ENCODE measurements at regions not wholly inside any gene's neighbourhood (a gene's known extent, or its start where the extent isn't known, plus 50 kb on each side); places are given as distances from the start of the nearest gene placed in this dataset.
"Not testable (repeated sequence)": the region's sequence is repeated elsewhere in the genome, so short reads cannot be mapped to it uniquely, and the experiment has no call there.

DNA sequence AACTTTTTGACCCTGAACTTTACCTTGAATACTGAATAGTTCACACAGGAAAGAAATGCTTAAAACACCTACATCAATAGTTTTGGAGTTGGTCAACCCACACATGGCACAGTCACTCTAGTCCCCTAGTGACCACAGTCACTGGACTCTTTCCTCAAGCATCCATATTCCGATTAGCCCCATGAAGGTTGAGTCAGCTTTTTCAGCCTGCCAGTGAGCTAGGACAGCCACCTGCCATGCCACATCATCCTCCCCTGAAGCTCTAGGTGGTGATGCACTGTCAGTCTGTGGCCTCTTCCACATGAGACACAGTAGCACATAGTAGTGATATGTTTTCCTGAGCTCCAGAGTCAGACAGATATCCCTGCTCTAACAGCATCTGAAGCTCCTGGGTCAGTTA, 537.2 kb downstream of the XPNPEP1 start:
- DNase-seq: no peak

GRCh38 chr10:109379186-109379585, 544.1 kb downstream of the XPNPEP1 start:
- DNase-seq: no peak

DNA sequence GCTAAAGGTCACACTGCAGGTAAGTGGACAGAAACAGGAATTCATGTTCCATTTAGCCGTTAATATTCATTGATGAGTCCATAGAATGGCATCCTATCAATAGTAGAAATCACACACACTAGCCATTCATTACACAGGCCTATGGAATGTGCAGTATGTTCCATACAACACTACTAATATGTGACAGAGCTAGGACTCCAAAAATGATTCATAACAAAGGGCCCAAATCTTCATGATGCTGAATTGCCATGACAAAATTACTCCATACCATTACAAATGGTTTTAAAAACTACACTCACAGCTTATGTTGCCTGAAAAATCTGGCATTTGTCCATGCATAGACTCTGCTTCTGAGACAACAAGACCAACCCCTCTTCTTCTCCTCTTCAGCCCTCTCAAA, 549.1 kb downstream of the XPNPEP1 start:
- DNase-seq: no peak

DNA sequence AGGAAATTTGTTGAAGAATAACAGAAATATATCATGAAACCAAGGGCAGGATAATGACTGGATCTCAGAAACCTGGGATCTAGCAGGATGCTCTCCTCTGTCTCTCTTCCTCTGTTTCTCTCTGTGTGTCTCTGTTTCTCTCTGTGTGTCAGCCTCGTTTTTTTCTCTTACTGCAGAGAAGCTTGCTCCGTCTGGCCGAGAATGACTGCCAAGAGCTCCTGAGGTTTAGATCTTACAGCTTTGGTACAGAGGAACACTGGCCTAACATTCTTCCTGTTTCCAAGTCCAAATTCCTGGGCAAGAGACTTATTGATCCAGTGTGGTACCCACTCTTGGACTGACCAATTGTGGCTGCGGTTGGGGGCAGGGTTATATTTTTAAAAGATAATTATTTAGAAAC, 564.0 kb downstream of the XPNPEP1 start:
- DNase-seq: no peak

DNA sequence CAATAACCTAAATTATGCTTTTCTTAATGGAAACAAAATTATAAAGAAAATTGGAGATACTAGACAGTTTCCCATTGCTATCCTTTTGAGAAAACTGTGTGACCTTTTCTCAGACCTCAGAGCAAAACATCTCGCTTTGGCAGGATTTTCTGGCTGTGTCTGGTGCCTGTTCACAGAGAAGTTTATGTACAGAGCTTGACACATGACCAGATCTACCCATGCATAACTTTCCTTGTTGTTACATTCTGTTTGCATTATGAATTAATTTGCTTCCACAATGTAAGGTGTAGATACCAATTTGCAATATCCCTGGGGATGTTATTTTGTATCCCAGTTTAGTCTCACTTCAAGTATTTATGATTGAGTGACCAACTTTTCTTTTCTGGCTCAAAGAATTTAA, 565.0 kb downstream of the XPNPEP1 start:
- no peak for DNase-seq

- no peak for DNase-seq
These were observed 575.0 kb downstream of the XPNPEP1 start for GRCh38 chr10:109348324-109348723.

GRCh38 chr10:109343293-109343692, 580.0 kb downstream of the XPNPEP1 start:
- no peak for DNase-seq

- DNase-seq: no peak
These were observed 581.3 kb downstream of the XPNPEP1 start for GRCh38 chr10:109341986-109342385.

DNA sequence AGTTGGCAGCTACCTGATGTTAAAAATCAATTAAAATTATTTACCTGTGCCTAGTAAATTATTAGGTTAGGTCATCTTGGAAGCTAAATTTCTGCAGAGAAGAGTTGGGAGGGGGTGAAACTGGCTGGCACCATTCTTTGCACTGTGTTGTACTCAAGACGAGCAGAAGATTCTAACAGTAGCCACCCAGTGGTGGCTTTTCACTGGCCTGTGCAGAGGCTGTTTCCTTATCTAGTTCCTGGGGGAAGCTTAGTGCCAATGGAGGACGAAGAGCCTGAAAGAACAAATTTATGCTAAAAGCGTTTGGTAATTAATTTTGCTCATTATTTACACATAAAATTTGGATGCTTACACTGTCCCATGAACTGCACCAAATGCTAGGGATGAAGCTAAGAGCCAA, 595.3 kb downstream of the XPNPEP1 start:
- no peak for DNase-seq

DNA sequence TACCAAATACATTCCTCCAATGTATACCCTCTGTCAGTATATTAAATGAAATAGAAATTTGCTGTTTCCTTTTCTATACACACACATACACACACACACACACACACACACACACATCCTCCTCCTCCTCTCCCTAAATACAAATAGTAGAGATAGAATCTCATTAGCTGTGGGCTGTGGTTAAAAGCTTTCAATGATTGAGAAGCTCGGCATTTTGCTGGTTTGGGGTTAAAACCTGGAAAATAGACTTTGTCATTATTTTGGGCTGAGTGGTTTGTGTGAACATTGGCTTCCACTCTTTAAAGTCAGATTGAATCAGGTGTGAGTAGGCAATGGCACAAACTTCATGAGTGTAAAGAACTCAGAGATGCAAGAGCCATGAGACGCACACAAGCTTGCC, 596.0 kb downstream of the XPNPEP1 start:
- no peak for DNase-seq

GRCh38 chr10:109324721-109325120, 598.6 kb downstream of the XPNPEP1 start:
- no peak for DNase-seq

DNA sequence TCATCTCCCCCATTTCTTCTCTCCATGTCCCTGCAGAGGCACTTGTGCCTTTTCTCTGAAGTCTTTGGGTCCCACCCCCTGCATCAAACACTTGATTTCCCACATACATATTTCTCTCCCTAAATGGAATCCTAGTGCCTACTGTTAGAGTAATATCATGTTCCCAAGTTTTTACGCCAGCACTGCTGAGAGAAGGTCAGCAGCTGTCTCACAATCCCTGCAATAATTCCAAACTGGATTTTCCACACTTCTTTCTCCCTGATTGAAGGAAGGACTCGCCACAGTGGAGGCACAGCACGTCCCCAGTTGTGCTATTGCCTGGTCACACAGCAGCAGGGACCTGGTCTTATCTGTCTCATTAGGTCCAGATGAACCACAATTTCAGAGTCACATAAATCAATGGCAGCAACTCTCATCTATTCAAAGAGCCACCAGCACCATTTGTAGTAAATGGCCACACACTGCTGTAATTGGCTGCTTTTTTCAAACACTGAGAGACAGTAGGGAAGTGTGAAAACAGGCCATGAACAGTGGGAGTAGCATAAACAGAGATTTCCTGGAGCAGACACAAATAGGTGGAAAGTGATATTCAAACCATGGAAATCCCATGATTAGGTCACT, 605.5 kb downstream of the XPNPEP1 start:
- DNase-seq: no peak

GRCh38 chr10:109314016-109314415, 609.3 kb downstream of the XPNPEP1 start:
- not testable (repeated sequence) for DNase-seq

DNA sequence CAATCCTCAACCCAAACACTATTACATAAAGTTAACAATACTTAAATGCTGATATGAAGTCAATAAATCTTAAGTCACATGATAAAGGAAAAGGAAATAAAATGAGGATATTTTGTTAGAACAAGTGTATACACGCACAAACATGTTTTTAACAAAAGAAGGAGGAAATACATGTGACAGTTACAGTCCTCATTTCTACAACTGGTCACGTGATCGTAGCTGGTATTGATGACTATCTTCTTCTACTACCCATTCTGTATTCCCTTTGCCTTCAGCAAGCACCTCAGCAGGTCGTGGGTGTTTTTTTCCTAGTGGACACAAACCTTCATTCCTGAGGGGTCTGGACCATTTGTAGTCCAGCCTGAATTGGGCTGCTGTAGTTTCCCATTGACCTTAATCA, 610.8 kb downstream of the XPNPEP1 start:
- DNase-seq: not testable (repeated sequence)

- no peak for DNase-seq
These were observed 614.3 kb downstream of the XPNPEP1 start for GRCh38 chr10:109308971-109309370.

DNA sequence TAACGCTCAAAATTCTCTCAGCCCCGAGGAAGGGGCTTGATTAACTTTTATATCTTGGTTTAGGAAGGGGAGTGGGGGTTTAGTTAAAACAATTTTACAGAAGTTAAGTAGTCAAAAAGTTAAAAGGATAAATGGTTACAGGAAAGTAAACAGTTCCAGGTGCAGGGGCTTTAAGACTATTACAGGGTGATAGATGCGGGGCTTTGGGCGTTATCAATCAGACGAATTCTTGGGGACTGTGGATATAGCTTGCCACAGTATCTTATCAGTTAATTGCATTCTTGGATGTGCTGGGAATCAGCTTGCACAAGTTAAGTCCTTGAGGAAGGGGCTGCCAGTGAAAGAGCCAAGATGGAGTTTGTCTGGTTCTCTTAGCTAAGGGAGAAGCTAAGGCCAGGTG, 616.2 kb downstream of the XPNPEP1 start:
- not testable (repeated sequence) for DNase-seq

- no peak for DNase-seq
These were observed 616.6 kb downstream of the XPNPEP1 start for GRCh38 chr10:109306698-109307097.

DNA sequence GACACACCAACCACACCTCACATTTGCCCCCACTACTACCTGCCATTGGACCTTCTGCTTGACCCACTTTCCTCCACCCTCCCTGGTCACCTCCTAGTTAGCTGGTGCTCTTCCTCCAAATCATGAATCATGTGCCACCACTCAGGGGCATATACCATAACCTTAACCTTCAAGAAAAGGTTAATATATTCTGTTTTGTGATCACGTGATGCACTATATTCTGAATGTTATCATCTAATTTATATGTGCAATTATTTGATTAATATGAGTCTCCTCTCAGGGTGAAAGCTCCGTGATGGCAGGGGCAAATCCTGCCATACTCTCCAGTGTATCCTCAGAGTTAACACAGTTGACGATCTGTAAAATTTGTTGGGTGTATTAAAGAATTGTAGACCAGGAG, 635.5 kb downstream of the XPNPEP1 start:
- no peak for DNase-seq

- DNase-seq: no peak
These were observed 640.8 kb downstream of the XPNPEP1 start for GRCh38 chr10:109282510-109282909.

- no peak for DNase-seq
These were observed 642.0 kb downstream of the XPNPEP1 start for GRCh38 chr10:109281347-109281746.

DNA sequence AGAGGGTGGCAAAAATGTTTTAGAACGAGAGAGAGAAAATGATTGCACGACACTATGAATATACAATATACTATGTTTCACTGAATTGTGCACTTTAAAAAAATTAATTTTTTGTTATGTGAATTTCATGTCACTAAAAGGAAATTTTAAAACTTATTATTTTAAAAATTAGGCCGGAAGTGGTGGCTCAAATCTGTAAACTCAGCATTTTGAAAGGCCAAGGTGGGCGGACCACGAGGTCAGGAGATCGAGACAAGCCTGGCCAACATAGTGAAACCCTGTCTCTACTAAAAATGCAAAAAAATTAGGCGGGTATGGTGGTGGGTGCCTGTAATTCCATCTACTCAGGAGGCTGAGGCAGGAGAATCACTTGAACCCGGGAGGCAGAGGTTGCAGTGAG, 642.5 kb downstream of the XPNPEP1 start:
- no peak for DNase-seq

GRCh38 chr10:109277456-109277855, 645.9 kb downstream of the XPNPEP1 start:
- no peak for DNase-seq

DNA sequence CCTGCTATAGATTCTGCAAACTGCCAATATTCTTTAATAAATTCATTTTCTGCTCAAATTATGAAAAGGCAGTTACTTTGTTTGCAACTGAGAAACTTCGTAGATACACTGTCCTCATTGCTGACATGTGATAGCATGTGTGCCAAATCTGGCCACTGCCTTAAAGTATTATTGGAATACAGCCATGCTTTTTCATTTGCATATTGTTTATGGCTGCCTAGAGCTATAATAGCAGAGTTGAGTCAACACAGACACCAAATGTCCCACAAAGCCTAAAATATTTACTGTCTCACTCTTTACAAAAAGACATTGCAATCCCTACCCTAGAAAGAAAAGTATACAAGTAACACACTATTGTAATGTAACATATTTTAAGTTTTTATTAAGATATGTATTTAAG, 647.4 kb downstream of the XPNPEP1 start:
- DNase-seq: no peak

GRCh38 chr10:109274681-109275080, 648.6 kb downstream of the XPNPEP1 start:
- no peak for DNase-seq

DNA sequence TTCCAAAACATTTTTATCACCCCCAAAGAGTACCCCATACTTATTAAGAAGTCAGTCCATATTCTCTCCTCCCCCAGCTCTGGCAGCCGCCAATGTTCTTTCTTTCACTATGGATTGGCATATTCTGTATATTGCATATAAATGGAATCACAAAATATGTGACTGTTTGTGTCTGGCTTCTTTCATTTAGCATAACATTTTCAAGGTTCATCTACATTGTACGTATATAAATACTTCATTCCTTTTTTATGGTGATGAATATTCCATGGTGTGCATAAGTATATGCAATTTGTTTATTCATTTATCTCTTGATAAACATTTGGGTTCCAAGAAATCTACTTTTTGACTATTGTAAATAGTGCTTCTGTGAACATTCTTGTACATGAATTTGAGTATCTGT, 653.1 kb downstream of the XPNPEP1 start:
- no peak for DNase-seq

GRCh38 chr10:109264004-109264403, 659.3 kb downstream of the XPNPEP1 start:
- DNase-seq: peak; percentile 59

All from islet precursor cell (in vitro differentiated cells).